ENCODE measurements at regions not wholly inside any gene's neighbourhood (a gene's known extent, or its start where the extent isn't known, plus 50 kb on each side); places are given as distances from the start of the nearest gene placed in this dataset.

DNA sequence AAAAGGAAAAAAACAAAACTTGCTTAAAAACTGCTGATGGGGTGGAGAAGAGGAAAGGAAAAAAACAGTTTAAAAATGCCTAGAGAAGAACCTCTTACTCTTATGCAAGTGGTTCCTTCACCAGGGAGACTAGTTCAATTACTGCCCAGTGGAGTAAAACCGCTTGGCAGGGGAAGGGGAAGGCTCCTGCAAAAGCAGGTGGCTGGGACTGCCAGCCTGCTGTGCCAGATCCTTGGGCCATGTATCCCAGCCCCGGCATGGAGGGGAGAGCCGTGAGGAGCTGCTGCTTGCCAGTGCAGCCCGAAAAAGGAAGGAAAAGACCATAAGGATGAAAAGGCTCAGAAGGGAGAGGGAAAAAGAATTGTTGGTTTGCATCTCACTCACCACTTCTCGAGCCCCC, 123.0 kb downstream of the FSCB start:
- intact Hi-C loops (cut with micrococcal nuclease): no loop called here
- no peak overlapping the region for H3K4me3 Mint-ChIP-seq
- ChIA-PET CTCF (no interaction called here), POLR2A (no interaction called here)
- H3K36me3 Mint-ChIP-seq: no peaks in the 10 kb centered on the region
- no peaks in the 10 kb centered on the region for H3K27me3 Mint-ChIP-seq
- H3K4me1 Mint-ChIP-seq (ENCODE audit: low read depth): no peaks in the 10 kb centered on the region
- DNase-seq: no peak
- H3K9me3 Mint-ChIP-seq: peaks cover 2% of the 10 kb centered on the region
- H3K27ac Mint-ChIP-seq: no peak overlapping the region

DNA sequence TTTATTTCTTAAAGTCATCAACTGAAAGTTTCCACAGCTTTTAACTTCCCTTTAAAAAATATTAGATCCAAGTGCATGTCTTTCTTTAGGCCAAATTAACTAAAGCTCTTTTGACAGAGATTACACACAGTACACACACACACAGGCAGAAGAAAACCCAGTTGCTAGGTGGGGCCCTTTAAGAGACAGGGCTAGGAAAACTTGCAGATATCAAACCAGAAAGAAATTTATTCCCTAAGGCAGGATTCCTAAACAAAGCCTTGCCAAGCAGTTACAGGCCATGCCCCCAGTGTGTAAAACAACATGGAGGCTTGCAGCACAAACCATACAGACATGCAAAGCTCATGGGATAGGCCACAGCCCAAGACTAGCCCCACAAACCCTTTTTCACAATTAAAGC, 123.4 kb downstream of the FSCB start:
- no peaks in the 10 kb centered on the region for H3K27me3 Mint-ChIP-seq
- CTCF ChIA-PET: no interaction called here

DNA sequence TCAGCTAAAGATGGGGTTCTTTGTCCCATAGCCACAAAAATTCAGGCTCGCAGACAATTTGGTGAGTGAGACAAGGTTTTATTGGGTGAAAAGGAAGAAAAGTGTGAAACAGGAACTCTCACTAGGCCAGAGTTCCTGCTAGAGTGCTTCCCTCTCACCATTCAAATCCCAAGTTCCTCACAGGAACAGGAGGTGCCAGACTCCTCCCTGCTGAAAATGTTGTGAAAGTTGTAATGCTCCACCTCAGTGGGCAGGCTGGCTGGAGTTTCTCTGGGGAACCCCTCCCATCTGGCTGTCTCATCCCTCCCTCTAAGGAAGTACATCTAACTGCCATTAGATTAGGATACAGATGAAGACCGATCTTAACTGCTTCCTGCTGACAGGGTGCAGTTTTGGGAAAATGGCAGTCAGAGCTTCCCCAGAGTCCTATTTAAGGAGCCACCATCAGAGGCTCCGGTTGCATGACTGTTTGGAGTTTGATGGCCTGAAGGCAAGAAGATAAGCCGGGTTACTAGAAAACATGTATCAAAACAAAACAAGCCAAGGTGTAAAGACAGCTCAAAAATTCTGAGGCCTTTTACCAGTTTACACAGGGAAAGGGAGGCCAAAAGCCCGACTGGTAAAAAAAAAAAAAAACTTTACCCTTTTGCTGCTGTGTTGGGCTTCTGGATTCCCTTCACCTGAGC, 127.6 kb downstream of the FSCB start:
- ChIA-PET POLR2A (no interaction called here), CTCF (no interaction called here)
- intact Hi-C loops (cut with micrococcal nuclease): no loop called here
- H3K9me3 Mint-ChIP-seq: peaks cover 23% of the 10 kb centered on the region
- no peaks in the 10 kb centered on the region for H3K4me1 Mint-ChIP-seq (ENCODE audit: low read depth)
- no peaks in the 10 kb centered on the region for H3K27me3 Mint-ChIP-seq
- no peak overlapping the region for H3K27ac Mint-ChIP-seq
- DNase-seq: no peak
- no peaks in the 10 kb centered on the region for H3K36me3 Mint-ChIP-seq
- no peak overlapping the region for H3K4me3 Mint-ChIP-seq

More for the DNA sequence above, 123.4 kb downstream of the FSCB start:
- peaks cover 2% of the 10 kb centered on the region for H3K9me3 Mint-ChIP-seq
- POLR2A ChIA-PET: no interaction called here
- no peak for DNase-seq
- intact Hi-C loops (cut with micrococcal nuclease): no loop called here
- no peak overlapping the region for H3K27ac Mint-ChIP-seq
- H3K4me1 Mint-ChIP-seq (ENCODE audit: low read depth): no peaks in the 10 kb centered on the region
- H3K36me3 Mint-ChIP-seq: no peaks in the 10 kb centered on the region
- H3K4me3 Mint-ChIP-seq: no peak overlapping the region

DNA sequence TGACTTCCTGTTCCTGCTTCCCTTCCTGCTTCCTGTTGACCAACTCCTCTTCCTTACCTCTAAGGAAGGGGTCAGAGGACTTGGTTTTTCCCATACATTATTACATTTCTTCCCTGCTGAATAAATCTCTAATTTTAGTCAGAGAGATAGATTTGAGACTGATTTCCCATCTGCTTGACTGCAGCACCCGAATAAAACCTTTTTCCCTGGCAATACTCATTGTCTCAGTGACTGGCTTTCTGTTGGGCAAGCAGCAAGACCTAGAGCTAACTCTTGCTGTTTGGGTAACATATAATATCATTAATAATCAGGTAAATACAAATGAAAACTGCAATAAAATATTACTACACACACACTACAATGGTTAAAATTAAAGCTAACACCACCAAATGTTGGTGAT, 132.2 kb downstream of the FSCB start:
- ChIA-PET POLR2A (no interaction called here), CTCF (no interaction called here)
- no peak overlapping the region for H3K4me3 Mint-ChIP-seq
- DNase-seq: no peak
- H3K27me3 Mint-ChIP-seq: no peaks in the 10 kb centered on the region
- intact Hi-C loops (cut with micrococcal nuclease): no loop called here
- no peaks in the 10 kb centered on the region for H3K4me1 Mint-ChIP-seq (ENCODE audit: low read depth)
- peaks cover 24% of the 10 kb centered on the region for H3K9me3 Mint-ChIP-seq
- H3K36me3 Mint-ChIP-seq: no peaks in the 10 kb centered on the region
- no peak overlapping the region for H3K27ac Mint-ChIP-seq

DNA sequence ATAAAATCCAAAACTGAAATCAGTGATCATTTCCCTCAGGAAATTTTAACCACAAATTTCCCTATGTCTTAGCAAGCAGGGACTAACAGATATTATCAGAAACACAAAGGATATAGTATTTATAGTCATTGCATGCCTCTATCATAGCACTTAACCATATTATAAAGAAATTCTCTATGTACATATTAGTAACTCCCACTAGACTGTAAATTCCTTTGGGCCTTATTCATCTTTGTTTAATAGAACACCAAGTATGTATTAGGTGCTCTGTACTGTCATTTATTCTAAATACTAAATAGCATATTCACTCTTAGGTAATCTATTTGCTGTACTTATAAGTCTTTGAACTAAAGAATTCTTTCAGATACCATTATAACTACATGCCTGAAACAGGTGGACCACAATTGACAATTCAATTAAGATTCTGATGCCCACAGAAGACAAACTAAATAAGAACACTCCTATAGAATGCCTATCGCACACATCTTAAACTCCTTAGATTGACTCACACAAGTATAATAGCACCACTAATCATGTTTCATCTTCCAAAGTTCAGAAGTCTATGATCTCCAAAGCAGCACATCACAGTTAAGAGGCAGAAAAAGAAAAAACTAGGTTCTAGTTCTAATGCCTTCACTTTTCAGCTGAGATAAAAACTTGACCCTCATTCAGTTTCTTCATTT, 134.1 kb downstream of the FSCB start:
- no peak overlapping the region for H3K27ac Mint-ChIP-seq
- CTCF ChIA-PET: no interaction called here
- POLR2A ChIA-PET: no interaction called here
- no peaks in the 10 kb centered on the region for H3K36me3 Mint-ChIP-seq
- H3K4me1 Mint-ChIP-seq (ENCODE audit: low read depth): no peaks in the 10 kb centered on the region
- H3K9me3 Mint-ChIP-seq: peaks cover 24% of the 10 kb centered on the region
- no peak for DNase-seq
- H3K4me3 Mint-ChIP-seq: no peak overlapping the region
- H3K27me3 Mint-ChIP-seq: no peaks in the 10 kb centered on the region
- intact Hi-C loops (cut with micrococcal nuclease): no loop called here

DNA sequence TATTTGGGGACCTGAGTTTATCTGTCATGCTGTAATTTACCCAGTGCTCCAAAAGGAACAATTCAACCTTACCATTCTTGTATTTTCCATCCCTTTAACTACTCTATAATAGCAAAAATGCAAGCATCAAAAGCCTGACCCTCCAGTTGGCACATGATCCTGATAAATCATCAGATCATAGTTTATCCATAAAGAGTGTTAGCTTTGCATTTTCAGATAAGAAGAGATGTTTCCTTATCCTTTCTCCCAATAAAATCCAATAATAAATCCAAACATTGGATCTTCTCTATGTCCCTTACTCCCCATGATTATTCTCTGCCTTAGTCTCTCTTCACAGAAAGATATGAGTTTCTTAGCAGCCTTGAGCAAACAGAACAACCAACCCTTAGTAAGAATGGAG, 134.9 kb downstream of the FSCB start:
- Mint-ChIP-seq H3K27ac (no peak overlapping the region), H3K4me1 (ENCODE audit: low read depth) (no peaks in the 10 kb centered on the region), H3K27me3 (no peaks in the 10 kb centered on the region), H3K9me3 (peaks cover 18% of the 10 kb centered on the region), H3K4me3 (no peak overlapping the region), H3K36me3 (no peaks in the 10 kb centered on the region)
- intact Hi-C loops (cut with micrococcal nuclease): no loop called here
- POLR2A ChIA-PET: no interaction called here
- CTCF ChIA-PET: no interaction called here
- DNase-seq: no peak

DNA sequence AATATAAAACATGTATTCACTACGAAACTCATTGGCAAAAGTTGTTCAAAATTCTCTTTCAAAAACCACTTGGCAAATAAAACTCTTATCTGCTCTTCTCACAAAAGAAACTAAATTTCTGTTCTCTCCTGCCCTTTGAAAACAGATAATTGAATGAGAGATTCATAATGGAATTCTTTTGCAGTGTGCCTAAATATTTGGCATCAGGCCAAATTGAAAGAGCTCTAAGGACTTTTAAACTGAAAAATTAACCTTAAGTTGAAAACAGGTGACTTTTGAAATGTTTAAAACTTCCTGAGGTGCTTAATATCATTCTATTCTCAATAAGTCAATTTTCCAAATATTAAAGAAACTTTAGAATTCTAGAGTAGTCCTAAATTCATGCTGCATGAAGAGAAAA, 136.4 kb downstream of the FSCB start:
- no peaks in the 10 kb centered on the region for H3K36me3 Mint-ChIP-seq
- DNase-seq: no peak
- H3K27ac Mint-ChIP-seq: no peak overlapping the region
- no peak overlapping the region for H3K4me3 Mint-ChIP-seq
- ChIA-PET POLR2A (no interaction called here), CTCF (no interaction called here)
- no peaks in the 10 kb centered on the region for H3K27me3 Mint-ChIP-seq
- intact Hi-C loops (cut with micrococcal nuclease): no loop called here
- peaks cover 5% of the 10 kb centered on the region for H3K9me3 Mint-ChIP-seq
- H3K4me1 Mint-ChIP-seq (ENCODE audit: low read depth): no peaks in the 10 kb centered on the region

DNA sequence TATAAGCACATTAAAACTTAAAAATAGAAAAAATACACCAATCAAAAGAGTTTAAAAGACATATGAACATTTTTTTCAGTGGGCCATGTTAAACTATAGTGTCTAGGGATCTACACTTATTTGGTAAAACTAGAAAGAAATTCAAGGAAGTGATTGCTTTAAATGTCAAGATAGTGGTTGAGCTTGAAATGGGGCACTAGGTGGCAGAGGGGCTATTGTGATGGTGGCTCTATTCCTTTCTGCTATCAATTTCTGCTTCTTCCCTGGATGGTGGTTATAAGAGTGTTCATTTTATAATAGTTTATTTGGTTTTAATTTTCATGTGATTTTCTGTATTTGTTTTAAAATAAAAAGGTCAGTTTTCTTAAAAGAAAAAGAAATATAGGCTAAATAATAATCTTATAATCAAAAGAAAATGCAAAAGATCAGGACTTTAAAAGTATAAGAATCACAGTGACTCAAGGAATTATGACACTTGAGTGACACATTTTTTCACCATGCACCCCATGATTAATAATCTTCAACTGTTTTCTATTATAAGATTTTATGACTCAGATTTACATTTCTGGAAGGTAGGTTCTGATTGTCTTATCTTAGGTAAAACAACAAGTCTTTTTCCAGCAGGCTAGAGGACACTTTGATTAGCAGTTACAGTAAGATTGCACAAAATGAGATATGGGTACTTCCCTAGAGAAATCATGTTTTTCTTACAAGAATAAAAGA, 137.5 kb downstream of the FSCB start:
- no peak for DNase-seq

DNA sequence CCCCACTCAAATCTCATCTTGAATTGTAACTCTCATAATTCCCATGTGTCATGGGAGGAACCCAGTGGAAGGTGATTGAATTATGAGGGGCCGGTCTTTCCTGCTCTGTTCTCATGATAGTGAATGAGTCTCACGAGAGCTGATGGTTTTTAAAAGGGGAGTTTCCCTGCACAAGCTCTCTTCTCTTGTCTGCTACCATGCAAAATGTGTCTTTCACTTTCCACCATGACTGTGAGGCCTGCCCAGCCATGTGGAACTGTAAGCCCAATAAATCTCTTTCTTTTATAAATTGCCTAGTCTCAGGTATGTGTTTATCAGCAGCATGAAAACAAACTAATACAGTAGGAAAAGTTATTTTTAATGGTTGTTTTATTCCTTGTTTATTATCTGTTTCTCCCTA, 146.0 kb downstream of the FSCB start:
- Mint-ChIP-seq H3K4me3 (no peak overlapping the region), H3K9me3 (no peaks in the 10 kb centered on the region), H3K4me1 (ENCODE audit: low read depth) (no peaks in the 10 kb centered on the region), H3K27me3 (no peaks in the 10 kb centered on the region), H3K36me3 (no peaks in the 10 kb centered on the region), H3K27ac (no peak overlapping the region)
- no peak for DNase-seq
- intact Hi-C loops (cut with micrococcal nuclease): no loop called here
- POLR2A ChIA-PET: no interaction called here
- CTCF ChIA-PET: no interaction called here

More for the DNA sequence above, 137.5 kb downstream of the FSCB start:
- Mint-ChIP-seq H3K27me3 (no peaks in the 10 kb centered on the region), H3K4me1 (ENCODE audit: low read depth) (no peaks in the 10 kb centered on the region), H3K9me3 (peaks cover 4% of the 10 kb centered on the region), H3K27ac (no peak overlapping the region), H3K36me3 (no peaks in the 10 kb centered on the region), H3K4me3 (no peak overlapping the region)
- intact Hi-C loops (cut with micrococcal nuclease): no loop called here
- ChIA-PET POLR2A (no interaction called here), CTCF (no interaction called here)

DNA sequence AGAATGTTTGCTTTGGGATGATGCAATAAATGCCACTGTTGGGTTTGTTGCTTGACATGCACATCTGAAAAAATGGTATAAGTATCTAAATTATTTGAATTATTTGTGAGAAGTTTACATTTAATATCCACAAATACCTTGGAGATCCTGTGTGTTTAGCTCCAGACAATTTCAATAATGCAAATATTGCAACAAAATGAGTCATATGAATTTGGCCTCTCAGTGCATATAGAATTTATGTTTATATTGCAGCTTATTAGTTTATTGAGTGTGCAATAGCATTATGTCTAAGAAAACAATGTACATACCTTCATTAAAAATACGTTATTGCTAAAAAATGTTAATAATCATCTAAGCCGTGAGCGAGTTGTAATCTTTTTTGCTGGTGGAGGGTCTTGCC, 153.3 kb downstream of the FSCB start:
- POLR2A ChIA-PET: no interaction called here
- H3K4me1 Mint-ChIP-seq (ENCODE audit: low read depth): no peaks in the 10 kb centered on the region
- intact Hi-C loops (cut with micrococcal nuclease): no loop called here
- H3K27ac Mint-ChIP-seq: no peak overlapping the region
- no peaks in the 10 kb centered on the region for H3K27me3 Mint-ChIP-seq
- CTCF ChIA-PET: no interaction called here
- H3K4me3 Mint-ChIP-seq: no peak overlapping the region
- peaks cover 5% of the 10 kb centered on the region for H3K9me3 Mint-ChIP-seq
- no peaks in the 10 kb centered on the region for H3K36me3 Mint-ChIP-seq
- no peak for DNase-seq

DNA sequence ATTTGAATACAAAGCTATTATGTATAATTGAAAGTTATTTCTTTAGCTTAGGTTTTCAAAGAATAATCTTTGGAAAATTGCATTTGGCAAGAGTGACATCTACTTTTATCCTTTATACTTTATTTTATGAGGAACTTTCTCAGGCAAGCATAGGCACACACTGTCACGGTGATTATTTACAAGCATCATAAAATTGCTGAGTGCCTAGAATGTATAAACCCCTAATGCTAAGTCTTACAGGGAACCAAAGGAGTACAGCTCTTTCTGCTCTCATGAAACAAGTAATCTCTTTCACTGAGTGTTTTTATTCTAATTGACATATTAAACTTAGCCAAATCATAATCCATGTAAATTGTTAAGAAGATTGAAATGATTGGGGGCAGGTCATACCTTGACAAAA, 154.9 kb downstream of the FSCB start:
- DNase-seq: no peak
- H3K27ac Mint-ChIP-seq: no peak overlapping the region
- CTCF ChIA-PET: no interaction called here
- intact Hi-C loops (cut with micrococcal nuclease): no loop called here
- peaks cover 18% of the 10 kb centered on the region for H3K9me3 Mint-ChIP-seq
- POLR2A ChIA-PET: no interaction called here
- no peak overlapping the region for H3K4me3 Mint-ChIP-seq
- no peaks in the 10 kb centered on the region for H3K4me1 Mint-ChIP-seq (ENCODE audit: low read depth)
- no peaks in the 10 kb centered on the region for H3K27me3 Mint-ChIP-seq
- H3K36me3 Mint-ChIP-seq: peaks cover 3% of the 10 kb centered on the region

DNA sequence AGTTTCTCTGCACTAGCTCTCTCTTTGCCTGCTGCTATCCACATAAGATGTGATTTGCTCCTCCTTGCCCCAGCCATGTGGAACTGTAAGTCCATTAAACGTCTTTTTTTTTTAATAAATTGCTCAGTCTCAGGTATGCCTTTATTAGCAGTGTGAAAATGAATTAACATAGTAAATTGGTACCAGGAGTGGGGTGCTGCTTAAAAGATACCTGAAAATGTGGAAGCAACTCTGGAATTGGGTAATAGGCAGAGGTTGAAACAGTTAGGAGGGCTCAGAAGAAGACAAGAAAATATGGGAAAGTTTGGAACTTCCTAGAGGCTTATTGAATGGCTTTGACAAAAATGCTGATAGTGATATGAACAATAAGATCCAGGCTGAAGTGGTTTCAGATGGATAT, 159.8 kb downstream of the FSCB start:
- H3K9me3 Mint-ChIP-seq: peaks cover 25% of the 10 kb centered on the region
- no peak overlapping the region for H3K27ac Mint-ChIP-seq
- intact Hi-C loops (cut with micrococcal nuclease): no loop called here
- no peak overlapping the region for H3K4me3 Mint-ChIP-seq
- POLR2A ChIA-PET: no interaction called here
- H3K36me3 Mint-ChIP-seq: peaks cover 4% of the 10 kb centered on the region
- H3K27me3 Mint-ChIP-seq: no peaks in the 10 kb centered on the region
- H3K4me1 Mint-ChIP-seq (ENCODE audit: low read depth): no peaks in the 10 kb centered on the region
- CTCF ChIA-PET: no interaction called here
- no peak for DNase-seq

DNA sequence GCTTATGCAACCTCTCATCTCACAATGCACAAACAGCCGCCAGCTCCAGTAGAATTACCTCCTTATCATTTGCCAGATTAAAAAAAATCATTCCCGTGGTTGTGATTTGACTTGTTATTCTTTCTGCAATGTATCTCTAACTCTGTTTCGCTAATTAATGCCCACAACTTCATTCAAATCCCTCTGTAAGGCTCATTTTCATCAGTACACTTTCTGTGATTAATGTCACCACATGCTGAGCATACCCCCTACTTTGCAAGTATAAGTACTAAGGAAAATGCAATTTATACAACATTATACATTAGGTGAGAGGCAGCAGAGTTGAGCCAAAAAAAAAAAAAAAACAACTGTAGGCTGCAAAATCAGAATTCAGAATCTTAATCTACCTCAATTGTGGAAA, 166.0 kb downstream of the FSCB start:
- no peak for DNase-seq
- ChIA-PET CTCF (no interaction called here), POLR2A (no interaction called here)
- no peak overlapping the region for H3K4me3 Mint-ChIP-seq
- no peaks in the 10 kb centered on the region for H3K27me3 Mint-ChIP-seq
- intact Hi-C loops (cut with micrococcal nuclease): no loop called here
- no peaks in the 10 kb centered on the region for H3K4me1 Mint-ChIP-seq (ENCODE audit: low read depth)
- no peak overlapping the region for H3K27ac Mint-ChIP-seq
- H3K9me3 Mint-ChIP-seq: no peaks in the 10 kb centered on the region
- no peaks in the 10 kb centered on the region for H3K36me3 Mint-ChIP-seq

Data from activated CD4-positive, alpha-beta memory T cell treated with anti-CD3 and anti-CD28 coated beads for 36 hours (primary cell).